Large intestine (tissue), 3 donors: ENCODE measurements at regions not wholly inside any gene's neighbourhood (a gene's known extent, or its start where the extent isn't known, plus 50 kb on each side); places are given as distances from the start of the nearest gene placed in this dataset.

Experiments
- DNase-seq, 2 donors: peaks; one replicate each; pipeline versions ENCODE4 v3.0.0 to v3.0.0-alpha.2; 2013
- H3K27ac ChIP-seq: one replicate; pipeline ENCODE4 v1.5.1; 2013; ENCODE audit warnings: low read length
- H3K27me3 ChIP-seq: 2 replicates; pipeline ENCODE4 v1.6.1; 2013; ENCODE audit warnings: low read length; ENCODE audit not compliant: control insufficient read depth, insufficient read depth
- H3K36me3 ChIP-seq: 2 replicates; pipeline ENCODE4 v1.6.1; 2013; ENCODE audit warnings: low read length; ENCODE audit not compliant: control insufficient read depth, insufficient read depth
- H3K4me1 ChIP-seq: one replicate; pipeline ENCODE4 v1.6.1; 2013; ENCODE audit warnings: low read length; ENCODE audit not compliant: control insufficient read depth, insufficient read depth
- H3K4me3 ChIP-seq: one replicate; pipeline ENCODE4 v1.5.1; 2013; ENCODE audit warnings: low read length
- H3K9me3 ChIP-seq: one replicate; pipeline ENCODE4 v1.6.1; 2013; ENCODE audit warnings: mild to moderate bottlenecking, low read depth, low read length, moderate library complexity; ENCODE audit not compliant: control insufficient read depth
- WGBS: methylation state at CpG from one replicate; pipeline ENCODE4 v1.1.5; 2013; ENCODE audit warnings: low lambda C conversion rate; ENCODE audit not compliant: insufficient coverage; 5-methylcytosine and 5-hydroxymethylcytosine counted together

- no peaks in the 10 kb centered on the region for H3K36me3 ChIP-seq
- no peaks in the 10 kb centered on the region for H3K9me3 ChIP-seq
- H3K27ac ChIP-seq: no peak overlapping the region
- H3K27me3 ChIP-seq: peaks cover 2% of the 10 kb centered on the region
- H3K4me1 ChIP-seq: peaks cover 11% of the 10 kb centered on the region
- WGBS: 80% methylated on average over 1 of the region's 11 CpGs
- H3K4me3 ChIP-seq: no peak overlapping the region
- DNase-seq: no peak
Measured at GRCh38 chr22:48433647-48434046, 1394.0 kb downstream of the BRD1 start.

GRCh38 chr22:48432781-48433518 lies 1394.7 kb downstream of the BRD1 start:
- Histone ChIP-seq H3K9me3 (no peaks in the 10 kb centered on the region), H3K4me3 (no peak overlapping the region), H3K36me3 (no peaks in the 10 kb centered on the region), H3K27ac (no peak overlapping the region), H3K4me1 (peaks cover 11% of the 10 kb centered on the region), H3K27me3 (no peaks in the 10 kb centered on the region)
- WGBS: no CpG with 5 or more reads among the region's 15 CpGs
- no peak for DNase-seq

GRCh38 chr22:48431536-48432315 lies 1395.9 kb downstream of the BRD1 start:
- no CpG with 5 or more reads among the region's 20 CpGs for WGBS
- no peaks in the 10 kb centered on the region for H3K36me3 ChIP-seq
- H3K27ac ChIP-seq: peak overlapping the region; percentile 58
- peaks cover 11% of the 10 kb centered on the region for H3K4me1 ChIP-seq
- peak; percentile 84 to 86 for DNase-seq
- H3K9me3 ChIP-seq: no peaks in the 10 kb centered on the region
- H3K27me3 ChIP-seq: no peaks in the 10 kb centered on the region
- H3K4me3 ChIP-seq: no peak overlapping the region

- Histone ChIP-seq H3K4me1 (peaks cover 11% of the 10 kb centered on the region), H3K27me3 (no peaks in the 10 kb centered on the region), H3K9me3 (no peaks in the 10 kb centered on the region), H3K36me3 (no peaks in the 10 kb centered on the region), H3K4me3 (no peak overlapping the region), H3K27ac (no peak overlapping the region)
- WGBS: no CpG with 5 or more reads among the region's 10 CpGs
- no peak for DNase-seq
Measured at GRCh38 chr22:48431014-48431413, 1396.7 kb downstream of the BRD1 start.

GRCh38 chr22:48429446-48430020 lies 1398.1 kb downstream of the BRD1 start:
- H3K4me1 ChIP-seq: peaks cover 11% of the 10 kb centered on the region
- no peak for DNase-seq
- no peak overlapping the region for H3K27ac ChIP-seq
- no peaks in the 10 kb centered on the region for H3K9me3 ChIP-seq
- no peaks in the 10 kb centered on the region for H3K27me3 ChIP-seq
- no peak overlapping the region for H3K4me3 ChIP-seq
- H3K36me3 ChIP-seq: no peaks in the 10 kb centered on the region
- no CpG with 5 or more reads among the region's 12 CpGs for WGBS

GRCh38 chr22:48428631-48429371 lies 1398.9 kb downstream of the BRD1 start:
- DNase-seq: no peak
- H3K9me3 ChIP-seq: no peaks in the 10 kb centered on the region
- WGBS: 100% methylated on average over 2 of the region's 18 CpGs
- no peaks in the 10 kb centered on the region for H3K36me3 ChIP-seq
- H3K27me3 ChIP-seq: no peaks in the 10 kb centered on the region
- no peak overlapping the region for H3K27ac ChIP-seq
- no peak overlapping the region for H3K4me3 ChIP-seq
- H3K4me1 ChIP-seq: peaks cover 11% of the 10 kb centered on the region

GRCh38 chr22:48427731-48428211 lies 1399.9 kb downstream of the BRD1 start:
- Histone ChIP-seq H3K27ac (no peak overlapping the region), H3K9me3 (no peaks in the 10 kb centered on the region), H3K4me3 (no peak overlapping the region), H3K4me1 (peaks cover 11% of the 10 kb centered on the region), H3K27me3 (no peaks in the 10 kb centered on the region), H3K36me3 (no peaks in the 10 kb centered on the region)
- WGBS: no CpG with 5 or more reads among the region's 15 CpGs
- DNase-seq: no peak

GRCh38 chr22:48426466-48427380 lies 1401.0 kb downstream of the BRD1 start:
- WGBS: 100% methylated on average over 2 of the region's 18 CpGs
- no peaks in the 10 kb centered on the region for H3K9me3 ChIP-seq
- no peaks in the 10 kb centered on the region for H3K36me3 ChIP-seq
- no peaks in the 10 kb centered on the region for H3K27me3 ChIP-seq
- no peak for DNase-seq
- H3K4me3 ChIP-seq: no peak overlapping the region
- peaks cover 4% of the 10 kb centered on the region for H3K4me1 ChIP-seq
- no peak overlapping the region for H3K27ac ChIP-seq

- Histone ChIP-seq H3K27ac (no peak overlapping the region), H3K4me1 (no peaks in the 10 kb centered on the region), H3K27me3 (no peaks in the 10 kb centered on the region), H3K36me3 (no peaks in the 10 kb centered on the region), H3K9me3 (no peaks in the 10 kb centered on the region), H3K4me3 (no peak overlapping the region)
- WGBS: no CpG with 5 or more reads among the region's 12 CpGs
- no peak for DNase-seq
Measured at GRCh38 chr22:48425641-48426040, 1402.0 kb downstream of the BRD1 start.
